NCI-H2227 (cell line): ENCODE measurements at regions not wholly inside any gene's neighbourhood (a gene's known extent, or its start where the extent isn't known, plus 50 kb on each side); places are given as distances from the start of the nearest gene placed in this dataset.
"Not testable (repeated sequence)": the region's sequence is repeated elsewhere in the genome, so short reads cannot be mapped to it uniquely, and the experiment has no call there.

Experiments used
- DNase-seq: peaks from one replicate; lab custom pipeline; 2025; ENCODE audit not compliant: unreplicated experiment; lab: John Stamatoyannopoulos, UW

GRCh38 chr11:97622795-97623194, 1233.0 kb downstream of the JRKL start:
- no peak for DNase-seq

- DNase-seq: not testable (repeated sequence)
Measured at GRCh38 chr11:97636741-97637140, 1246.9 kb downstream of the JRKL start.

- DNase-seq: no peak
Measured at GRCh38 chr11:97637701-97638100, 1247.9 kb downstream of the JRKL start.

GRCh38 chr11:97638641-97639224, 1248.9 kb downstream of the JRKL start:
- DNase-seq: no peak

- DNase-seq: no peak
Measured at GRCh38 chr11:97641988-97642387, 1252.2 kb downstream of the JRKL start.

DNA sequence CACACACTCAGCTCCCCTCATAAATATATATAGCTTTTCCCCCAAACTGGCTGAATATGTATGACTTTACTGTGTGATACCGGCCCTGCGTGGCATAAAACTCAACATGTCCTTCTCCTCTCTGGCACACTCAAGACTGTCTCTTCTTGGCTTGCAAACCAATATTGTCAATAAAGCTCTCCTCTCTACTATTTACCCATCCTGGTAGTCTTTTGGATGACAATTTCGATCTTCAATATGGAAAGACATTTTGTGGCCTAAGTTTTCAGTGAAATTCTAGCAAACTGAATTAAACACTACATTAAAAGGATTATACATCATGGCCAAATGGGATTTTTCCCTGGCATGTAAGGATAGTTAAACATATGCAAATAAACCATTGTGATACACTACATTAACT, 1255.9 kb downstream of the JRKL start:
- DNase-seq: no peak

DNA sequence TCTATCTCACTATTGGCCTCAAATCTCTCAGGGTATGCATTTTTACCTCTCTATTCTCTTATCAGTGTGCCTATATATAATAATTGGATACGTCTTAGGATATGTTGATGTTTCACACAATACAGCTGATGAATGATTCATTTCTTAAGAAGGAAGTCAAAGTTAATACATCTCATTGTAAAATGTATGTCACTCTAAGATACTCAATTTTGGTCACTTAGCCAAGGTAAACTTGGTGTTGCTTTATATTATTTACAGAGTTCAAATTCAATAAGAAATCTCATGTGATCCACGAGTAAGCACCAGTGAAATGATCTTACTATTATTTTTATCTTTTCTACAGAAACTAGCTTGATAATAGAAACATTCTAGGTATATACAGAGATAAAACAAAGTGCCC, 1266.5 kb downstream of the JRKL start:
- no peak for DNase-seq

DNA sequence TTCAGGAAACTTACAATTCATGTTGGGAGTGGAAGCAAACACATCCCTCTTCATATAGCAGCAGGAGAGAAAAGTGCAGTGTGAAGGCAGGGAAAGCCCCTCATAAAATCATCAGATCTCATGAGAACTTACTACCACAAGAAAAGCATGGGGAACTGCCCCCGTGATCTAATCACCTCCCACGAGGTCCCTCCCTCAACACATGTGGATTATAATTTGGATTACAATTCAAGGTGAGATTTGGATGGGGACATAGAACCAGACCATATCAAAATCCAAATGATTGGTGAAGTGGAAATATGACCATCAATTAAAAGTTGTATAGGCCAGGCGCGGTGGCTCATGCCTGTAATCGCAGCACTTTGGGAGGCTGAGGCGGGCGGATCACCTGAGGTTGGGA, 1268.0 kb downstream of the JRKL start:
- no peak for DNase-seq

DNA sequence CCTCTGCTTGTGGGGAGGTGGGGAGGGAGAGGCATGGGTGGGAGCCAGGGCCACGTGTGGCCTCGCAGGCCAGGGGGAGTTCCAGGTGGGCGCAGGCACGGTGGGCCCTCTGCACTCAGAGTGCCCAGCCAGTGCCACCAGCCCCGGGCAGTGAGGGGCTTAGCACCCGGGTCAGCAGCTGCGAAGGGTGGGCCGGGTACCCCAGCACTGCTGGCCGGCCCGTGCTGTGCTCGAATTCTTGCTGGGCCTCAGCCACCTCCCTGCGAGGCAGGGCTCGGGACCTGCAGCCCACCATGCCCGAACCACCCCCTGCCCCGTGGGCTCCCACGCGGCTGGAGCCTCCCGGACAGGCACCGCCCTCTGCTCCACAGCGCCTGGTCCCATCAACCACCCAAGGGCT, 1277.2 kb downstream of the JRKL start:
- DNase-seq: no peak

GRCh38 chr11:97683733-97684132, 1293.9 kb downstream of the JRKL start:
- no peak for DNase-seq

DNA sequence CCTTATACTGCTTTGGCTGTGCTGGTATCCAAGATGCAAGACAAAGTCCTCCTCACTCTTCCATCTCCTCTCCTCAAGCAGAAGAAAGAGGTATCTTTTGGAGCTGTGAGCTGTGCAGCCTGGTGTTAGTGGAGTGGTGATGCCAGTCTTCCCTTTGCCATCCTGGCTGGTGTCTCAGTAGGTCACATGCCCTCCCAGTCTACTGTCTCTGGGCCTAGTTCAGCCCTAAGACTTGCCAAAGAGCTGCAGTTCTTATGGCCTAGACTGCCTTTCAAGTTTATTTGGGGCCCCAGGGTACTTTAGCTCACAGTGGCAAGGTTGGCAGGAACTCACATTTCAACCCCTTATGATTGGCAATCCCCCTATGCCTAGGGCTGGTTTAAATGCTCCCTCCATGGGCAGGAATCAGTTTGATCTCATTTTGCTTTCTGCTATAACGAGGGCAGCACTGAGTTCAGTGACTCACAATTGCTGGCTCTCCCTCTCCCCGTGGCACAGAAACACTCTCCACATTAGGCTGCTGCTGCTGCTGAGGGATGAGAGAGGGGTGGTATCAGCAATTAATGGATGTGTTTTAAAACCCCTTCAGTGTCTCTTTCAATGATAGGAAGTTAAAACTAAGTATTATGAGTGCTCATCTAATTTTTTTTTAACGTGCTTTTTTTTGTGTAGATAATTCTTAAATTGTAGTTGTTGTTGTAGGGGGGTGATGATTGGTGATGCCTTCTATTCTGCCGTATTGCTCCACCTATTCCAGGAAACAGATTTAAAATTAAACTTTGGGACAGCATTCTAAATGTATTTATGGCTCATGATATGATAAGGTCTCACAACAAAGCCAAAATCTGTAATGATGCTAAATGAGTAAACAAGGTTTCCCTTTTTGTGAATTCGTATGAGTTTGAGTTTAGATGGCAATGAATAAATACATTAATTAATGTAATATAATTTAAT, 1295.0 kb downstream of the JRKL start:
- DNase-seq: no peak

DNA sequence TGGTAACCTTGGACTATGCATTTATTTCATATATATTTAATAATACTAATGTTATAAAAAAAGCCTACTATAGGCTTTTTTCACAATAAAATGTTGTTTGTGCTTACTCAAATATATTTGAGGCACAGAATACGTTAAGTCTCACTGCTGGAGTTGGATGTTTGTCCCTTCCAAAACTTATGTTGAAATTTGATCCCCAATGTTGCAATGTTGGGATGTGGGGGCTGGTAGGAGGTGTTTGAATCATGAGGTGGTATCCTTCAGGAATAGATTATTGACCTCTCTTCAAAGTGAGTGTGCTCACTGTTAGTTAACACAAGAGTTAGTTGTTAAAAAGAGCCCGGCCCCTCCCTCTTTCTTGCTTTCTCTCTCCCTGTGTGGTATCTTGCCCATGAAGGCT, 1295.9 kb downstream of the JRKL start:
- DNase-seq: no peak

GRCh38 chr11:97687111-97687510, 1297.3 kb downstream of the JRKL start:
- no peak for DNase-seq

DNA sequence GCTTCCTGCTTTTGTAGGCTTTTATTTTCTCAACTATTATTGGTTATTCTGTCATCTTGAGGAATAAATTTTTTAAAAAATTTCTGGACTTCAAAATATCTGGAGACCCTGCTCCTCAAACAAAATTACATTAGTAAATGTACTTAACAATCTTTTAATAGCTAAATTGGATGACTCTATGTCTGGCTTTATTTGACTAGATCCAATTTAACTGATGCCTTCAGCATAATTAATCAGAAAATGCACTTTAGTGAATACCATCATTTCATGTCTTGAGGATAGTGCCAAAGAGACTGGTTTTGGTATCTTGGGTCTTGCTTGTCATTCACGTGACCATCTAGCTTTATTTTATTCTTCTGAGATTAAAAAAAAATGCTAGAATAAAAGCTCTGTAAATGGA, 1301.2 kb downstream of the JRKL start:
- no peak for DNase-seq

GRCh38 chr11:97702951-97703350, 1313.1 kb downstream of the JRKL start:
- no peak for DNase-seq

GRCh38 chr11:97703851-97704250, 1314.0 kb downstream of the JRKL start:
- no peak for DNase-seq

- peak; percentile 89 for DNase-seq
Measured at GRCh38 chr11:97705441-97705840, 1315.3 kb upstream of the CNTN5 start.

DNA sequence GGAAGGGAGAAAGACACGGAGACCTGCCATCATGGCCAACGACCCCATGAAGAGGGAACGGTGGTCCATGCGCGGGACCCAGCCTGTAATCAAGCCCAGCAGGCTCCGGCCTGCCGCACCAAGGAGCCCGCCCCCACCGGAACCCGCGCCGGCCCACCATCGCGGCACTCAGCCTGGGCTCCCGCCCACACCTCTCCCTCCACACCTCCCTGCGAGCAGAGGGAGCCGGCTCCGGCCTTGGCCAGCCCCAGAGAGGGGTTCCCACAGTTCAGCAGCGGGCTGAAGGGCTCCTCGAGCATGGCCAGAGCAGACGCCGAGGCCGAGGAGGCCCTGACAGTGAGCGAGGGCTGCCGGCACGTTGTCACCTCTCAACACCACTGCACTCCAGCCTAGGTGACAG, 1302.8 kb upstream of the CNTN5 start:
- DNase-seq: no peak

GRCh38 chr11:97722065-97722464, 1298.7 kb upstream of the CNTN5 start:
- no peak for DNase-seq

GRCh38 chr11:97722721-97723120, 1298.0 kb upstream of the CNTN5 start:
- no peak for DNase-seq

DNA sequence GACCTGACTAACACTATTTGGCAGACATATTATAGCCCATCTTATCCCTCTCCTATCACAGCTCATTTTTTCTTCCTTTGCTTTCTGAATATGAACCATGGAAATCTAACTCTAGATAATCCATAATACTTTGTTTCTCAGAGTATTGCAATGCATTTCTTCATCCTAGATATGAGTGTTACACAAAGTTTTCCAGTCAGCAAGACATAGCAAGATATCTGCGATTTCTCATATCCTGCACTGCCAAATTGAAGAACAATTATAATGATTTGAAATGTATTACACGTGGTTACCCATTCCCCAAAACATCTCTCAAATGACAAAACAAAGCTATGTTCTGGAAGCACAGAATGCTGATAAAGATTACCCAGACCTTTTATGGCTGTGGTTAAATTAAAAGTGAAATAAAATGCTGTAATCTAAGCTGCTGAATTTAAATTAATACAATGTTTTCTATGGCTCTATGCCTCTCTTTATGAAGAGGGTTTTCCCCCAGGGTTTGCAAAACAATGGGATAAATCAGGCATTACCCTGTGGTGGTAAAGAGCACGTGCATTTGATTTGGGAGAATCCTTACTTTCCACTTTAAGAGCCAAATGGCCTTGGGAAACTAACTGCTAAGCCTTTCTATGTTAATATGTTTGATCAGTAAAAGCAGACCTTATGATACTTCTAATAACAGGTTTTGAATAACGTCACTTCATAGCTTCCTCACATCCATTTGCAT, 1291.0 kb upstream of the CNTN5 start:
- no peak for DNase-seq
